ENCODE measurements at regions not wholly inside any gene's neighbourhood (a gene's known extent, or its start where the extent isn't known, plus 50 kb on each side); places are given as distances from the start of the nearest gene placed in this dataset.

DNA sequence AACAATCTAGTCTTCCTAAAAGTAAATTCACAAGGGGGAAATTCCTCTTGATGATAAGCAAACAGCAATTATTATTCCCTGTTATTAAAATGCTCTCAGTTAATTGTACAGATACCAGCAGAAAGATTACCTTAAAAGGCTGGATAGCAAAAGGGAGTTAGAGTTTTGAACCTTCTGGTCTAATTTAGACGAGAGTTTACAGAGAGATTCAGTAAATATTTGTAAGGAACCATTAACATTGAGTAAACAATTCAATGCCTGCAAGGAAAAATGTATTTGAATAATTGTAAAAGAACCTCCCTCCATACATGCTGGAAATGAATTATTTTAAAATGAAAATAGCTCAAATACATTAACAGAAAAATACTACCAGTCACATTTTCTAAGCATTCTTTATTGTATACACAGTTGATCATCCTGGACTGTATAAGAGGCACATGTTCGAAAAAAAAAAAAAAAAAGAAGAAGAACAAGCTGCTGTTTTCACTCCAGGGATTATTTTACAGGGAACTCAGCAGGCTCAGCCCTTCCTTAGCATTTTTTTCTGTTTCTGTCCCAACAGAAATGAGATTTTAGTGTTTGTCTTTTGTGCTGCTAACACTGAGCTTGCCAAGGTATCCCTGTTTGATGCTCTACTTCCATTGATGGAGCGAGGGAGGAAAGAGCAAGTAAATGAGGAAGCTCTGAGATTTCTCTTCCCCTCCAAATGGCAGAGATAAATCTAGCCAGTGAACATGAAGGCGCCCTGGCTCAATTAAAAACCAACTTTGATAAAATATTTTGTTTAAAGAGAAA lies 141.1 kb downstream of the ENC1 start:
- TF ChIP-seq, protein P1, sequence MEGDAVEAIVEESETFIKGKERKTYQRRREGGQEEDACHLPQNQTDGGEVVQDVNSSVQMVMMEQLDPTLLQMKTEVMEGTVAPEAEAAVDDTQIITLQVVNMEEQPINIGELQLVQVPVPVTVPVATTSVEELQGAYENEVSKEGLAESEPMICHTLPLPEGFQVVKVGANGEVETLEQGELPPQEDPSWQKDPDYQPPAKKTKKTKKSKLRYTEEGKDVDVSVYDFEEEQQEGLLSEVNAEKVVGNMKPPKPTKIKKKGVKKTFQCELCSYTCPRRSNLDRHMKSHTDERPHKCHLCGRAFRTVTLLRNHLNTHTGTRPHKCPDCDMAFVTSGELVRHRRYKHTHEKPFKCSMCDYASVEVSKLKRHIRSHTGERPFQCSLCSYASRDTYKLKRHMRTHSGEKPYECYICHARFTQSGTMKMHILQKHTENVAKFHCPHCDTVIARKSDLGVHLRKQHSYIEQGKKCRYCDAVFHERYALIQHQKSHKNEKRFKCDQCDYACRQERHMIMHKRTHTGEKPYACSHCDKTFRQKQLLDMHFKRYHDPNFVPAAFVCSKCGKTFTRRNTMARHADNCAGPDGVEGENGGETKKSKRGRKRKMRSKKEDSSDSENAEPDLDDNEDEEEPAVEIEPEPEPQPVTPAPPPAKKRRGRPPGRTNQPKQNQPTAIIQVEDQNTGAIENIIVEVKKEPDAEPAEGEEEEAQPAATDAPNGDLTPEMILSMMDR (conservative IDR thresholded peaks at IDR 0.05; ENCODE audit: low read depth, low read length) = no peak
- TF ChIP-seq EZH2phosphoT487 (IDR thresholded peaks at IDR 0.05; ENCODE audit: borderline replicate concordance, low read length) (no peak), EZH2 (IDR thresholded peaks at IDR 0.05; ENCODE audit: low read length, unreplicated experiment) (no peak)
